Left cardiac atrium (tissue), 4 donors: ENCODE measurements at regions not wholly inside any gene's neighbourhood (a gene's known extent, or its start where the extent isn't known, plus 50 kb on each side); places are given as distances from the start of the nearest gene placed in this dataset.
A peak's percentile ranks its signal among the peaks of the same experiment; 100 is the strongest.

Experiments
- ATAC-seq, 2 donors: fragments of 200-7000 bp; cut with Tn5 transposase; one replicate each; pipeline ENCODE4 v1.9.1; 2020; ENCODE audit warnings: mild to moderate bottlenecking in 2 of 2, moderate library complexity in 2 of 2
- DNase-seq: peaks from one replicate; pipeline ENCODE4 v3.0.0-alpha.2; 2020
- intact Hi-C, 2 donors: fragments of 100-400 bp; cut with DNase I; formaldehyde crosslinking; loops; one replicate each; pipeline versions ENCODE4 v1.14.1 to v1.15.1; 2022 to 2023
- donor health status: DM: no; HTN: yes; CAD: no.
- donor health status: DM: no; HTN: yes; CAD: no; lungs with severe emphysema.
- donor health status: DM: yes; HTN: yes; CAD: no.
- donor health status: Dilated cardiomyopathy.

GRCh38 chr2:181317511-181317910 is 139.7 kb upstream of the ITGA4 start:
- DNase-seq (no peak), ATAC-seq (no peak)
- intact Hi-C loops, result no loop called here

GRCh38 chr2:181318504-181319280 is 138.5 kb upstream of the ITGA4 start:
- intact Hi-C loops, result no loop called here
- DNase-seq (no peak), ATAC-seq (no peak)

- no peak for DNase-seq
- intact Hi-C loops, result no loop called here
- ATAC-seq, result no peak
Observed at GRCh38 chr2:181319286-181319685, 137.9 kb upstream of the ITGA4 start.

- ATAC-seq, result no peak
- intact Hi-C loops, result no loop called here
- DNase-seq, result no peak
Observed at GRCh38 chr2:181320638-181321037, 136.5 kb upstream of the ITGA4 start.

GRCh38 chr2:181324912-181325311 is 132.3 kb upstream of the ITGA4 start:
- no peak for ATAC-seq
- intact Hi-C loops, result no loop called here
- no peak for DNase-seq

- intact Hi-C loops, result no loop called here
- no peak for DNase-seq
- no peak for ATAC-seq
Observed at GRCh38 chr2:181326661-181327060, 130.5 kb upstream of the ITGA4 start.

- DNase-seq, result no peak
- intact Hi-C loops, result no loop called here
- ATAC-seq, result no peak
Observed at GRCh38 chr2:181330286-181330685, 126.9 kb upstream of the ITGA4 start.

GRCh38 chr2:181332044-181332605 is 125.1 kb upstream of the ITGA4 start:
- intact Hi-C loops, result no loop called here
- DNase-seq (no peak), ATAC-seq (no peak)

GRCh38 chr2:181334158-181334826 is 122.9 kb upstream of the ITGA4 start:
- no peak for ATAC-seq
- intact Hi-C loops, result no loop called here

GRCh38 chr2:181340891-181341290 is 116.3 kb upstream of the ITGA4 start:
- ATAC-seq (no peak), DNase-seq (no peak)
- intact Hi-C loops, result no loop called here

More at GRCh38 chr2:181334158-181334826, 122.9 kb upstream of the ITGA4 start:
- no peak for DNase-seq

- intact Hi-C loops, result no loop called here
- ATAC-seq, result no peak
- no peak for DNase-seq
Observed at GRCh38 chr2:181341855-181342600, 115.2 kb upstream of the ITGA4 start.

- intact Hi-C loops, result no loop called here
- no peak for DNase-seq
- no peak for ATAC-seq
Observed at GRCh38 chr2:181348107-181348837, 108.9 kb upstream of the ITGA4 start.

GRCh38 chr2:181352158-181352557 is 105.0 kb upstream of the ITGA4 start:
- DNase-seq (no peak), ATAC-seq (no peak)
- intact Hi-C loops, result no loop called here

- ATAC-seq, result peak; percentile 30 to 91
- intact Hi-C loops, result no loop called here
Observed at GRCh38 chr2:181354626-181355025, 102.6 kb upstream of the ITGA4 start.

GRCh38 chr2:181356526-181357130 is 100.6 kb upstream of the ITGA4 start:
- ATAC-seq (no peak), DNase-seq (no peak)
- intact Hi-C loops, result no loop called here

More at GRCh38 chr2:181354626-181355025, 102.6 kb upstream of the ITGA4 start:
- DNase-seq, result no peak

GRCh38 chr2:181357979-181358378 is 99.2 kb upstream of the ITGA4 start:
- ATAC-seq (no peak), DNase-seq (no peak)
- intact Hi-C loops, result no loop called here

- intact Hi-C loops, result no loop called here
- no peak for DNase-seq
- no peak for ATAC-seq
Observed at GRCh38 chr2:181362561-181362960, 94.6 kb upstream of the ITGA4 start.

- intact Hi-C loops, result no loop called here
- ATAC-seq, result no peak
- DNase-seq, result no peak
Observed at GRCh38 chr2:181363164-181363563, 94.0 kb upstream of the ITGA4 start.
